AG04450 (cell line): ENCODE measurements at regions not wholly inside any gene's neighbourhood (a gene's known extent, or its start where the extent isn't known, plus 50 kb on each side); places are given as distances from the start of the nearest gene placed in this dataset.

Source experiments
- CTCF ChIA-PET: fragments of 300-600, 350-600 bp; formaldehyde crosslinking; extraction: SDS; loops from one replicate; lab custom pipeline; 2022; ENCODE audit warnings: antibody characterized with exemption, inconsistent platforms; lab: Charles Lee
- POLR2A ChIA-PET: fragments of 350-600 bp; formaldehyde crosslinking; extraction: SDS; loops from one replicate; lab custom pipeline; 2021; ENCODE audit warnings: antibody characterized with exemption, inconsistent platforms; lab: Yijun Ruan, JAX
- DNase-seq: peaks from one replicate; pipeline ENCODE4 v3.0.0-alpha.2; 2011; ENCODE audit warnings: low read depth, low spot score
- H3K27ac ChIP-seq: one replicate; pipeline ENCODE4 v1.5.1; 2012; ENCODE audit warnings: low read depth, low read length, control low read depth
- H3K27me3 ChIP-seq: one replicate; pipeline ENCODE4 v1.6.0; 2012; ENCODE audit warnings: low read length; ENCODE audit not compliant: control insufficient read depth, insufficient read depth
- H3K4me3 ChIP-seq: 2 replicates; pipeline ENCODE4 v1.5.1; 2011; ENCODE audit warnings: mild to moderate bottlenecking, low read depth, low read length, control low read depth
- H3K9me3 ChIP-seq: 2 replicates; pipeline ENCODE4 v1.5.1; 2012; ENCODE audit warnings: low read length; ENCODE audit not compliant: control insufficient read depth, insufficient read depth
- TF ChIP-seq, protein P1 (sequence below): IDR thresholded peaks from 2 replicates; pipeline ENCODE4 v1.5.1; 2011; ENCODE audit warnings: low read depth, low read length, control low read depth, inconsistent platforms

DNA sequence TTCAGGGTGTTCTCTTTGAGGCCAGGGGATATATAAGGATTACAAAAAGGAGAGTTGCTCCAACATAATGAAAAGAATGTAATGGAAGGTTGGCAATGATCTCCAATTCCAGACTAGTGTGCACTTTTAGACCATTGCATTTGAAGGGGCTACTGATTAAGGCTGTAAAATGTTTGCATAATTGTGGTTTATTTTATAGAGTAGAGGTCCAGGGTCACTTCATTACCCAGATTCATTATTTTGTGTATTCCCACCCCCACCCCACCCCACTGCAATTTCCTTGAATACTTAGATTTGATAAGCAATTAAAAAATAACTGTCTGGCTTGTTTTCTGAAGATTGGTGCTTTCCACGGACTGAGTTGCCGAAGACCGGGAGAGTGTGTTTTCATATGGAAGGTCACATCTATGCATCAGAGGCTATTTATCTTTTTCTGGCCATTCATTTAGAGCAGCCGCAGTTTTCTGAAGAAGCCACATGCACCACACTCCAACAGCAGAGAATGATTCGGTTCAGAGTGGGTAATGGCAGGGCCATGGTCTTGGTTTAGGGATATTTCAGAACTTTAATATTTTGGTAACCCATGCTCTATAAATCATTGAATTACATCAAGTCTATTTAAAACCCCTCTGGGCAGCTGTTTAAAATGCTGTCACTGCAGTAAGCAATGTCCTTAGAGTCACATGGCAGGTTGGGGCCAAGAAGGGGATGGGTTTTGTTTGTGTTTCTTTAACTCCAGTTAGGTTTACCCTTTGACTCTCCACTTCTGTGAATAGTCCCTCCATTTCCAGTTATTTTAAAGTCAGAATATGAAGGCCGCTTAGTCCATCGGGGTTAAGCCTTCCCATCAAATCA, 94.6 kb downstream of the TMEM30B start:
- TF ChIP-seq, protein P1, sequence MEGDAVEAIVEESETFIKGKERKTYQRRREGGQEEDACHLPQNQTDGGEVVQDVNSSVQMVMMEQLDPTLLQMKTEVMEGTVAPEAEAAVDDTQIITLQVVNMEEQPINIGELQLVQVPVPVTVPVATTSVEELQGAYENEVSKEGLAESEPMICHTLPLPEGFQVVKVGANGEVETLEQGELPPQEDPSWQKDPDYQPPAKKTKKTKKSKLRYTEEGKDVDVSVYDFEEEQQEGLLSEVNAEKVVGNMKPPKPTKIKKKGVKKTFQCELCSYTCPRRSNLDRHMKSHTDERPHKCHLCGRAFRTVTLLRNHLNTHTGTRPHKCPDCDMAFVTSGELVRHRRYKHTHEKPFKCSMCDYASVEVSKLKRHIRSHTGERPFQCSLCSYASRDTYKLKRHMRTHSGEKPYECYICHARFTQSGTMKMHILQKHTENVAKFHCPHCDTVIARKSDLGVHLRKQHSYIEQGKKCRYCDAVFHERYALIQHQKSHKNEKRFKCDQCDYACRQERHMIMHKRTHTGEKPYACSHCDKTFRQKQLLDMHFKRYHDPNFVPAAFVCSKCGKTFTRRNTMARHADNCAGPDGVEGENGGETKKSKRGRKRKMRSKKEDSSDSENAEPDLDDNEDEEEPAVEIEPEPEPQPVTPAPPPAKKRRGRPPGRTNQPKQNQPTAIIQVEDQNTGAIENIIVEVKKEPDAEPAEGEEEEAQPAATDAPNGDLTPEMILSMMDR, result no peak
- DNase-seq, result no peak
- no peak overlapping the region for H3K27ac ChIP-seq
- ChIA-PET POLR2A (no interaction called here), CTCF (interaction anchor here (0.6 kb wide), 1 partner anchor 354 kb away, joined by 3 read pairs; no protein-coding TSS in a partner anchor)
- no peaks in the 10 kb centered on the region for H3K27me3 ChIP-seq
- no peaks in the 10 kb centered on the region for H3K9me3 ChIP-seq
- H3K4me3 ChIP-seq, result no peak overlapping the region

DNA sequence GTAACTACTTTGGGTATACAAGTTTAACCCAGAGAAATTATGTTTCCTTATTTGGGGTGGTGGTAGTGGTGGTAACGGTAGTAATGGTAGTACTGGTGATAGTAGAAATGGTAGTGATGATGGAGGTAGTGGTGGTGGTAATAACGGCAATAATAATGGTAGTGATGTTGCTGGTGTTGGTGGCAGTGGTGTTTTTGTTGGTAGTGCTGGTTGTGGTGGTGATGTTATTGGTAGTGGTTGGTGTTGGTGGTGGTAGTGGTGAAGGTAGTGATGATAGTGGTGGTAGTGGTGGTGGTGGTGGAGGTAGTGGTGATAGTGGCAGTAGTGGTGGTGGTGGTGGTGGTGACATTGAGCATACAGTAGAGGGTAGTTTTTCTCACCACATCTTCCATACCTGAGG, 95.6 kb downstream of the TMEM30B start:
- CTCF ChIA-PET, result no interaction called here
- no peak overlapping the region for H3K27ac ChIP-seq

GRCh38 chr14:61184112-61184511, 97.0 kb downstream of the TMEM30B start:
- ChIA-PET CTCF (no interaction called here), POLR2A (interaction anchor here (1.2 kb wide), 1 partner anchor 38 kb away, joined by 4 read pairs; no protein-coding TSS in a partner anchor)
- H3K27ac ChIP-seq, result peak overlapping the region; percentile 62
- H3K4me3 ChIP-seq, result no peak overlapping the region
- peak; percentile 72 for DNase-seq
- no peaks in the 10 kb centered on the region for H3K9me3 ChIP-seq
- H3K27me3 ChIP-seq, result no peaks in the 10 kb centered on the region
- TF ChIP-seq, protein P1, result no peak

More for the DNA sequence above, 95.6 kb downstream of the TMEM30B start:
- Histone ChIP-seq H3K9me3 (no peaks in the 10 kb centered on the region), H3K27me3 (no peaks in the 10 kb centered on the region), H3K4me3 (no peak overlapping the region)
- POLR2A ChIA-PET, result no interaction called here
- TF ChIP-seq, protein P1, result no peak
- no peak for DNase-seq

- H3K4me3 ChIP-seq, result no peak overlapping the region
- no peaks in the 10 kb centered on the region for H3K27me3 ChIP-seq
- TF ChIP-seq, protein P1, result no peak
- CTCF ChIA-PET, result no interaction called here
- no peak overlapping the region for H3K27ac ChIP-seq
- POLR2A ChIA-PET, result no interaction called here
- DNase-seq, result no peak
- no peaks in the 10 kb centered on the region for H3K9me3 ChIP-seq
Measured at GRCh38 chr14:61183196-61183885, 97.8 kb downstream of the TMEM30B start.
